GM12801 (cell line): ENCODE measurements at regions not wholly inside any gene's neighbourhood (a gene's known extent, or its start where the extent isn't known, plus 50 kb on each side); places are given as distances from the start of the nearest gene placed in this dataset.

Experiments
- CTCF ChIP-seq: IDR thresholded peaks from one replicate; pipeline ENCODE4 v1.5.1; 2011; ENCODE audit warnings: control low read depth; ENCODE audit not compliant: insufficient read length; ENCODE audit errors: extremely low read depth

- TF ChIP-seq CTCF: no peak
Measured at GRCh38 chr7:38051786-38052185, 126.3 kb upstream of the STARD3NL start.

- TF ChIP-seq CTCF: no peak
Measured at GRCh38 chr7:38052786-38053185, 125.3 kb upstream of the STARD3NL start.

DNA sequence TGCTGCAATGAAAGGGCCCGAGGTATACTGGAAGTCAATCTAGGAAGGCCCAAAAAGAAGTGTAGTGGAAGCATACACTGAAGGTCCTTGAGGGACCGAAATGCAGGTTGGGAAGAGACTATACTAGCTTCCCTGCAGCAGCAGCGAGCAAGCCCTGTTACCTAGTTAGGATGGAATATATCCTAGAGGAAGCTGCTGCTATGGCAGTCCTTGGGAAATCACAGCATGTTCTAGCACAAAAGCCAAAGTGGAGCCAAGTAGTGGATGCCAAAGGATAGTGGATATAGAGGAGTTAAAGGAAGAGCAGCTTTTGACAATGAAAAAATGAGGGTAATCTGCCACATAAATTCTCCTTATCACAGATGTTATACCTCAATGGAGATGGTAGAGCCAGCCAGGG lies 123.8 kb upstream of the STARD3NL start:
- no peak for TF ChIP-seq CTCF

- TF ChIP-seq CTCF: no peak
Measured at GRCh38 chr7:38057829-38058228, 120.2 kb upstream of the STARD3NL start.

DNA sequence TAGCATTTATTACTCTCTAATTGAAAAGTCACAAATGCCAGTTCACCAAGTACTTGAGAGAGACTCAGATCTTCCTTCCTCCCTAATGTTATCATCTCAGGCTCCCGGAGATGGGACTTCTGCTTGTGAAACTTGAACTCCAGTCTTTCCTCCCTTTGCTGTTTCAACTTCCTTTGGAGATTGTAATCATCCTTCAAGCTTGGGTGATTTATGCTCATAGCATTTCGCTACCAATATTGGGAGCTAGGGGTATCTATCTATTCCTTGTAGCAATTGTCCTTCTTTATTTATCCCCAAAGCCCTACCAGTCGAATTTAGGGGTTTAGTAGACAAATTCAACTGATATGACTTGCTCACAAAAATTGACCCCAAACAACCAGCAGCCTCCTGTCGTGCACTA lies 117.9 kb upstream of the STARD3NL start:
- no peak for TF ChIP-seq CTCF

DNA sequence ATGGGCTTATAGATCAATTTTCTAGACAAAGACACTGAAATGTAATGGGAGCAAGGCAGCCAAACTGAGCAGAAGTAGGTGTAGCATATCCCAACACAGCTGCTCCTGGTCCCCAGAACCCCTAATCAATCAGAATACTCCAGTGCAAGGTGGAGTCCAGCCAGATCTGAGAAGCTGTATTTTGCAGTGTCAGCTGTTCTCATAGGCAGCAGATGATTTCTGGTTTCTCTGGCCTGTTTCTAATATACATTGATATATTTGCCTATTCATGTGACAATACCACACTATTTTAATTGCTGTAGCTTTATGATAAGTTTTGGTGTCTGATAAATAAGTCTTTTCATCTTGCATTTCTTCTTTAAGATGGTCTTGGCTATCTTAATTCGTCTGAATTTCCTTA lies 117.4 kb upstream of the STARD3NL start:
- TF ChIP-seq CTCF: no peak

- no peak for TF ChIP-seq CTCF
Measured at GRCh38 chr7:38066391-38066790, 111.7 kb upstream of the STARD3NL start.

- TF ChIP-seq CTCF: no peak
Measured at GRCh38 chr7:38068461-38068860, 109.6 kb upstream of the STARD3NL start.
